IMR-90 (cell line): ENCODE measurements at regions not wholly inside any gene's neighbourhood (a gene's known extent, or its start where the extent isn't known, plus 50 kb on each side); places are given as distances from the start of the nearest gene placed in this dataset.

Experiments used
- ATAC-seq: fragments of 200-7000 bp; cut with Tn5 transposase; 2 replicates; pipeline ENCODE4 v1.9.1; 2020; ENCODE audit warnings: low read depth, mild to moderate bottlenecking, moderate library complexity
- BruUV-seq: library from RNA; stranded (reverse); fragments of 400-500 nt; replicated peaks from 2 replicates; lab custom pipeline; 2021; lab: Mats Ljungman, UMichigan
- CTCF ChIA-PET: fragments of 300-600 bp; formaldehyde crosslinking; extraction: SDS; loops from one replicate; lab custom pipeline; 2021; ENCODE audit warnings: antibody characterized with exemption; lab: Yijun Ruan, JAX
- POLR2A ChIA-PET: fragments of 300-600 bp; sonication (Branson Sonifier 250); formaldehyde crosslinking; loops from one replicate; lab custom pipeline; 2022; ENCODE audit warnings: antibody characterized with exemption; ENCODE audit not compliant: unreplicated experiment; lab: Charles Lee
- DNase-seq: peaks from one replicate; pipeline ENCODE4 v3.0.0; 2013
- H2AFZ ChIP-seq: replicated peaks from 2 replicates; pipeline ENCODE3; 2013; ENCODE audit warnings: low read length, mild to moderate bottlenecking; ENCODE audit not compliant: poor library complexity
- H2AK5ac ChIP-seq: 2 replicates; pipeline ENCODE4 v1.6.1; 2013; ENCODE audit warnings: low read depth, low read length, inconsistent platforms
- H2AK9ac ChIP-seq: replicated peaks from 2 replicates; pipeline ENCODE3; 2013; ENCODE audit warnings: mild to moderate bottlenecking, low read depth, low read length, moderate library complexity; ENCODE audit not compliant: poor library complexity
- H2BK120ac ChIP-seq: 2 replicates; pipeline ENCODE4 v1.6.1; 2013; ENCODE audit warnings: low read depth, low read length, inconsistent platforms
- H2BK15ac ChIP-seq: 3 replicates; pipeline ENCODE4 v1.6.1; 2013; ENCODE audit warnings: low read depth, low read length, inconsistent platforms
- H2BK20ac ChIP-seq: 2 replicates; pipeline ENCODE4 v1.6.1; 2013; ENCODE audit warnings: low read depth, mild to moderate bottlenecking, inconsistent platforms, low read length, moderate library complexity
- H2BK5ac ChIP-seq: 2 replicates; pipeline ENCODE4 v1.6.1; 2013; ENCODE audit warnings: mild to moderate bottlenecking, low read depth, low read length, inconsistent platforms; ENCODE audit not compliant: poor library complexity, severe bottlenecking
- H3K14ac ChIP-seq: replicated peaks from 2 replicates; pipeline ENCODE4 v1.6.1; 2013; ENCODE audit warnings: low read depth, low read length, inconsistent platforms
- H3K18ac ChIP-seq: 2 replicates; pipeline ENCODE4 v1.6.1; 2013; ENCODE audit warnings: low read depth, low read length, control low read depth
- H3K23ac ChIP-seq: 2 replicates; pipeline ENCODE4 v1.6.1; 2013; ENCODE audit warnings: low read depth, low read length, inconsistent platforms
- H3K27ac ChIP-seq: 2 replicates; pipeline ENCODE4 v1.5.1; 2013; ENCODE audit warnings: mild to moderate bottlenecking, control low read depth, low read length; ENCODE audit not compliant: insufficient read depth
- H3K27me3 ChIP-seq: 2 replicates; pipeline ENCODE4 v1.6.1; 2013; ENCODE audit warnings: low read length; ENCODE audit not compliant: control insufficient read depth, insufficient read depth
- H3K36me3 ChIP-seq: 2 replicates; pipeline ENCODE4 v1.6.1; 2013; ENCODE audit warnings: low read length, mixed read lengths; ENCODE audit not compliant: control insufficient read depth, insufficient read depth
- H3K4ac ChIP-seq: 2 replicates; pipeline ENCODE4 v1.6.1; 2013; ENCODE audit warnings: low read depth, low read length, inconsistent platforms
- H3K4me1 ChIP-seq: 2 replicates; pipeline ENCODE4 v1.6.1; 2013; ENCODE audit warnings: low read length, mixed read lengths; ENCODE audit not compliant: control insufficient read depth, insufficient read depth
- H3K4me2 ChIP-seq: 2 replicates; pipeline ENCODE4 v1.6.1; 2013; ENCODE audit warnings: low read depth, mild to moderate bottlenecking, control low read depth, low read length, moderate library complexity
- H3K4me3 ChIP-seq: 2 replicates; pipeline ENCODE4 v1.5.1; 2013; ENCODE audit warnings: low read depth, mild to moderate bottlenecking, control low read depth, low read length, moderate library complexity; ENCODE audit not compliant: insufficient read depth
- H3K56ac ChIP-seq: 2 replicates; pipeline ENCODE4 v1.6.1; 2013; ENCODE audit warnings: low read length, inconsistent platforms; ENCODE audit not compliant: insufficient read depth; ENCODE audit errors: extremely low read depth
- H3K79me1 ChIP-seq, 2 experiments: 2 replicates each; pipeline ENCODE4 v1.6.1; 2013; ENCODE audit warnings: low read length in 2 of 2, inconsistent platforms in 1 of 2, low read depth in 1 of 2
- H3K9ac ChIP-seq: 2 replicates; pipeline ENCODE4 v1.6.1; 2013; ENCODE audit warnings: low read depth, low read length, control low read depth
- H3K9me1 ChIP-seq: 2 replicates; pipeline ENCODE4 v1.6.1; 2013; ENCODE audit warnings: low read length, inconsistent platforms; ENCODE audit not compliant: insufficient read depth
- H3K9me3 ChIP-seq: 2 replicates; pipeline ENCODE4 v1.6.1; 2013; ENCODE audit warnings: low read length; ENCODE audit not compliant: control insufficient read depth, insufficient read depth
- H4K20me1 ChIP-seq: 2 replicates; pipeline ENCODE4 v1.6.1; 2013; ENCODE audit warnings: low read length, inconsistent platforms; ENCODE audit not compliant: insufficient read depth
- H4K5ac ChIP-seq: 2 replicates; pipeline ENCODE4 v1.6.1; 2013; ENCODE audit warnings: mild to moderate bottlenecking, low read depth, low read length, control low read depth
- H4K8ac ChIP-seq, 2 experiments: 2 replicates each; pipeline ENCODE4 v1.6.1; 2013; ENCODE audit warnings: low read depth in 2 of 2, low read length in 2 of 2, control low read depth in 1 of 2, inconsistent platforms in 1 of 2
- H4K91ac ChIP-seq: 2 replicates; pipeline ENCODE4 v1.6.1; 2013; ENCODE audit warnings: low read depth, low read length, inconsistent platforms; ENCODE audit not compliant: insufficient read depth
- BHLHE40 ChIP-seq: fragments of 150-350 bp; IDR thresholded peaks from 2 replicates; pipeline ENCODE4 v1.6.1; 2016; ENCODE audit warnings: mild to moderate bottlenecking, low read depth, low read length
- CEBPB ChIP-seq: IDR thresholded peaks from 2 replicates; pipeline ENCODE4 v1.6.1; 2012; ENCODE audit warnings: low read depth, low read length, improper control_type of control experiment
- CHD1 ChIP-seq: IDR thresholded peaks from 2 replicates; pipeline ENCODE4 v1.6.1; 2012; ENCODE audit warnings: low read depth, low read length, improper control_type of control experiment
- CTCF ChIP-seq: conservative IDR thresholded peaks from 2 replicates; pipeline ENCODE4 v1.5.1; 2012; ENCODE audit warnings: mild to moderate bottlenecking, low read depth, low read length, improper control_type of control experiment
- ELK1 ChIP-seq: fragments of 150-350 bp; IDR thresholded peaks from 2 replicates; pipeline ENCODE4 v1.6.1; 2016; ENCODE audit warnings: low read depth, mild to moderate bottlenecking, low read length, moderate library complexity, borderline replicate concordance
- FOS ChIP-seq: fragments of 150-350 bp; IDR thresholded peaks from 2 replicates; pipeline ENCODE4 v1.6.1; 2016; ENCODE audit warnings: low read depth, low read length
- MAFK ChIP-seq: IDR thresholded peaks from 2 replicates; pipeline ENCODE4 v1.6.1; 2012; ENCODE audit warnings: low read depth, low read length, improper control_type of control experiment
- MAZ ChIP-seq: IDR thresholded peaks from 2 replicates; pipeline ENCODE4 v1.6.1; 2012; ENCODE audit warnings: low read depth, mild to moderate bottlenecking, low read length, improper control_type of control experiment, moderate library complexity, borderline replicate concordance
- MXI1 ChIP-seq: IDR thresholded peaks from 2 replicates; pipeline ENCODE4 v1.6.1; 2012; ENCODE audit warnings: low read depth, mild to moderate bottlenecking, low read length, moderate library complexity, borderline replicate concordance
- NFE2L2 ChIP-seq: fragments of 150-350 bp; IDR thresholded peaks from 2 replicates; pipeline ENCODE4 v1.6.1; 2016; ENCODE audit warnings: low read depth, mild to moderate bottlenecking, low read length
- POLR2A ChIP-seq: IDR thresholded peaks from 2 replicates; pipeline ENCODE4 v1.6.1; 2012; ENCODE audit warnings: mild to moderate bottlenecking, low read depth, low read length
- RAD21 ChIP-seq: IDR thresholded peaks from 2 replicates; pipeline ENCODE4 v1.6.1; 2012; ENCODE audit warnings: low read length, improper control_type of control experiment
- RCOR1 ChIP-seq: IDR thresholded peaks from 2 replicates; pipeline ENCODE4 v1.6.1; 2012; ENCODE audit warnings: mild to moderate bottlenecking, low read length, improper control_type of control experiment; ENCODE audit not compliant: insufficient replicate concordance
- RFX5 ChIP-seq: IDR thresholded peaks from 2 replicates; pipeline ENCODE4 v1.8.0; 2012; ENCODE audit warnings: low read depth, mild to moderate bottlenecking, low read length, moderate library complexity
- SMC3 ChIP-seq: fragments of 150-350 bp; IDR thresholded peaks from 2 replicates; pipeline ENCODE4 v1.6.1; 2016; ENCODE audit warnings: low read depth, mild to moderate bottlenecking, antibody characterized with exemption, low read length, moderate library complexity
- USF2 ChIP-seq: fragments of 150-350 bp; IDR thresholded peaks from 2 replicates; pipeline ENCODE4 v1.6.1; 2017; ENCODE audit warnings: mild to moderate bottlenecking, antibody characterized with exemption, low read length, low read depth
- whole genome bisulfite sequencing, 2 experiments: methylation state at CpG; one replicate each; pipeline versions ENCODE4 v1.1.5 to v1.1.7; 2013; ENCODE audit warnings: missing lambda C conversion rate in 2 of 2; ENCODE audit not compliant: insufficient read length in 1 of 2; ENCODE audit errors: extremely low coverage in 2 of 2; 5-methylcytosine and 5-hydroxymethylcytosine counted together
- dilution Hi-C: fragments of 300-500 bp; cut with HindIII; formaldehyde crosslinking; loops from one replicate; pipeline ENCODE4 v1.14.3; 2018; ENCODE audit warnings: low sequenced_read_pairs; ENCODE audit not compliant: unreplicated experiment
- in situ Hi-C: fragments of 300-500 bp; cut with MboI; formaldehyde crosslinking; loops from 3 replicates; pipeline ENCODE4 v1.14.3; 2019; ENCODE audit warnings: low sequenced_read_pairs, inconsistent platforms, mixed read lengths
- intact Hi-C: fragments of 100-400 bp; cut with micrococcal nuclease; formaldehyde crosslinking; loops from 2 replicates; pipeline ENCODE4 v1.10.0; 2022

- H3K9me1 ChIP-seq, result no peaks in the 10 kb centered on the region
- no peak overlapping the region for H3K4ac ChIP-seq
- dilution Hi-C loops, result no loop called here
- no peaks in the 10 kb centered on the region for H3K4me1 ChIP-seq
- BruUV-seq, result no TSS peak
- no peaks in the 10 kb centered on the region for H4K20me1 ChIP-seq
- ChIA-PET POLR2A (no interaction called here), CTCF (interaction anchor here (0.6 kb wide), 1 partner anchor 133 kb away, joined by 3 read pairs; no protein-coding TSS in a partner anchor)
- H3K9me3 ChIP-seq, result no peaks in the 10 kb centered on the region
- H2BK5ac ChIP-seq, result no peak overlapping the region
- H2BK120ac ChIP-seq, result no peak overlapping the region
- no CpG with 5 or more reads among the region's 2 CpGs for WGBS, 2 experiments
- no peak overlapping the region for H3K4me2 ChIP-seq
- H2AFZ ChIP-seq, result no peak overlapping the region
- H3K27ac ChIP-seq, result no peak overlapping the region
- H3K27me3 ChIP-seq, result no peaks in the 10 kb centered on the region; the same call in 1 of the 2 replicates
- H3K56ac ChIP-seq, result no peak overlapping the region
- no peak overlapping the region for H3K18ac ChIP-seq
- no peak overlapping the region for H3K23ac ChIP-seq
- no peak overlapping the region for H2BK20ac ChIP-seq
- no peak overlapping the region for H4K5ac ChIP-seq
- TF ChIP-seq FOS, result no peak
- TF ChIP-seq MAZ, result no peak
- no peak for TF ChIP-seq CHD1
- no peak for TF ChIP-seq NFE2L2
- TF ChIP-seq CEBPB, result no peak
- no peak for TF ChIP-seq RCOR1
- no peak for TF ChIP-seq USF2
- TF ChIP-seq ELK1, result no peak
- TF ChIP-seq RAD21, result no peak
- no peak for TF ChIP-seq POLR2A
- TF ChIP-seq SMC3, result no peak
- TF ChIP-seq MXI1, result no peak
- no peak for TF ChIP-seq MAFK
- TF ChIP-seq CTCF, result no peak
- TF ChIP-seq BHLHE40, result no peak
- TF ChIP-seq RFX5, result no peak
- ATAC-seq, result no peak
- in situ Hi-C loops, result no loop called here
- DNase-seq, result no peak
- no peaks in the 10 kb centered on the region for H3K36me3 ChIP-seq
- no peak overlapping the region for H4K8ac ChIP-seq
- no peak overlapping the region for H2AK9ac ChIP-seq
- no peak overlapping the region for H3K9ac ChIP-seq
- no peak overlapping the region for H2AK5ac ChIP-seq
- no peak overlapping the region for H3K14ac ChIP-seq
- no peak overlapping the region for H3K4me3 ChIP-seq
- no peak overlapping the region for H2BK15ac ChIP-seq
- H3K79me1 ChIP-seq, result no peaks in the 10 kb centered on the region
- intact Hi-C loops, result no loop called here
- no peak overlapping the region for H4K91ac ChIP-seq
These were observed 218.2 kb downstream of the AASDH start for GRCh38 chr4:56169061-56169460.
